Endothelial cell of umbilical vein (primary cell): ENCODE measurements at regions not wholly inside any gene's neighbourhood (a gene's known extent, or its start where the extent isn't known, plus 50 kb on each side); places are given as distances from the start of the nearest gene placed in this dataset.

ENCODE experiments used
- BruUV-seq: library from RNA; stranded (reverse); fragments of 400-500 nt; replicated peaks from 2 replicates; lab custom pipeline; 2021; lab: Mats Ljungman, UMichigan
- CTCF ChIA-PET: fragments of 300-600, 350-600 bp; sonication (Branson Sonifier 250); formaldehyde crosslinking; loops from one replicate; lab custom pipeline; 2021; ENCODE audit warnings: antibody characterized with exemption, inconsistent platforms; lab: Charles Lee
- POLR2A ChIA-PET: fragments of 300-600, 350-600 bp; sonication (Branson Sonifier 250); formaldehyde crosslinking; loops from one replicate; lab custom pipeline; 2021; ENCODE audit warnings: antibody characterized with exemption, inconsistent platforms; lab: Charles Lee
- DNase-seq: peaks from one replicate; pipeline ENCODE4 v3.0.0-alpha.2; 2011; ENCODE audit warnings: low read depth, low spot score
- FAIRE-seq: peaks from 2 replicates; lab custom pipeline; 2011; peaks lifted over from hg19 to GRCh38; lab: Jason Lieb, UNC
- H2AFZ ChIP-seq: 2 replicates; pipeline ENCODE4 v1.6.0; 2012; ENCODE audit warnings: low read depth, low read length, control low read depth, inconsistent platforms
- H3K27ac ChIP-seq: 2 replicates; pipeline ENCODE4 v1.5.1; 2011; ENCODE audit warnings: low read depth, mild to moderate bottlenecking, control low read depth, low read length, moderate library complexity; ENCODE audit not compliant: insufficient read depth
- H3K27me3 ChIP-seq, 2 experiments: 2 replicates each; pipeline versions ENCODE4 v1.6.0 to v1.6.1; 2011; ENCODE audit warnings: low read length in 2 of 2, mixed read lengths in 1 of 2; ENCODE audit not compliant: control insufficient read depth in 2 of 2, insufficient read depth in 2 of 2
- H3K36me3 ChIP-seq, 2 experiments: 2 replicates in 1 of 2; 3 replicates in 1 of 2; pipeline ENCODE4 v1.5.1; 2011; ENCODE audit warnings: low read length in 2 of 2, mild to moderate bottlenecking in 1 of 2, moderate library complexity in 1 of 2; ENCODE audit not compliant: control insufficient read depth in 2 of 2, insufficient read depth in 2 of 2; ENCODE audit errors: extremely low read depth in 1 of 2
- H3K4me1 ChIP-seq: 3 replicates; pipeline ENCODE4 v1.5.1; 2011; ENCODE audit warnings: mild to moderate bottlenecking, low read length; ENCODE audit not compliant: control insufficient read depth, insufficient read depth; ENCODE audit errors: extremely low read depth
- H3K4me2 ChIP-seq: 2 replicates; pipeline ENCODE4 v1.6.1; 2011; ENCODE audit warnings: low read length, control low read depth, mixed read lengths; ENCODE audit not compliant: insufficient read depth
- H3K4me3 ChIP-seq, 3 experiments: fragments of 200-600 bp in 1 of 3; sonication (generic), shearing (Covaris generic) in 1 of 3; replicated peaks in 1 of 3; 2 replicates each; pipeline ENCODE4 v1.5.1; 2011 to 2016; ENCODE audit warnings: control low read depth in 3 of 3, low read length in 3 of 3, mild to moderate bottlenecking in 2 of 3, inconsistent platforms in 1 of 3, low read depth in 1 of 3, moderate library complexity in 1 of 3; ENCODE audit not compliant: insufficient read depth in 1 of 3
- H3K79me2 ChIP-seq: 2 replicates; pipeline ENCODE4 v1.6.0; 2012; ENCODE audit warnings: low read length, inconsistent platforms; ENCODE audit not compliant: control insufficient read depth, insufficient read depth
- H3K9ac ChIP-seq: replicated peaks from 2 replicates; pipeline ENCODE3; 2011; ENCODE audit warnings: low read length, control low read depth; ENCODE audit not compliant: insufficient read depth; ENCODE audit errors: extremely low read depth
- H3K9me1 ChIP-seq: replicated peaks from 3 replicates; pipeline ENCODE4 v1.6.0; 2011; ENCODE audit warnings: mild to moderate bottlenecking, low read length; ENCODE audit not compliant: control insufficient read depth, insufficient read depth; ENCODE audit errors: extremely low read depth
- H3K9me3 ChIP-seq: replicated peaks from 2 replicates; pipeline ENCODE4 v1.5.1; 2012; ENCODE audit warnings: low read length, inconsistent platforms; ENCODE audit not compliant: control insufficient read depth, insufficient read depth
- H4K20me1 ChIP-seq: replicated peaks from 2 replicates; pipeline ENCODE3; 2011; ENCODE audit warnings: mild to moderate bottlenecking, low read length; ENCODE audit not compliant: control insufficient read depth, insufficient read depth; ENCODE audit errors: extremely low read depth
- CTCF ChIP-seq, 2 donors: IDR thresholded peaks; 1 replicate in 1 of 2; 2 replicates in 1 of 2; pipeline ENCODE4 v1.5.1; 2011; ENCODE audit warnings: low read length in 2 of 2, mild to moderate bottlenecking in 2 of 2, moderate library complexity in 2 of 2, control low read depth in 1 of 2, inconsistent platforms in 1 of 2, low read depth in 1 of 2; ENCODE audit not compliant: insufficient read depth in 1 of 2; ENCODE audit errors: extremely low read depth in 1 of 2
- EZH2 ChIP-seq: IDR thresholded peaks from 2 replicates; pipeline ENCODE4 v1.6.1; 2012; ENCODE audit warnings: borderline replicate concordance, low read depth, mild to moderate bottlenecking, moderate library complexity, low read length, inconsistent platforms; ENCODE audit not compliant: severe bottlenecking
- FOS ChIP-seq: IDR thresholded peaks from 2 replicates; pipeline ENCODE4 v1.6.1; 2011; ENCODE audit warnings: mild to moderate bottlenecking, low read length, moderate library complexity, borderline replicate concordance; ENCODE audit not compliant: insufficient read depth
- GATA2 ChIP-seq: IDR thresholded peaks from 2 replicates; pipeline ENCODE4 v1.7.0; 2011; ENCODE audit warnings: low read depth, mild to moderate bottlenecking, moderate library complexity, mixed read lengths, low read length; ENCODE audit not compliant: insufficient read length, insufficient read depth
- JUN ChIP-seq: IDR thresholded peaks from 2 replicates; pipeline ENCODE4 v1.6.1; 2011; ENCODE audit warnings: borderline replicate concordance, low read depth; ENCODE audit not compliant: insufficient read length, insufficient read depth
- MYC ChIP-seq: IDR thresholded peaks from one replicate; pipeline ENCODE4 v1.6.1; 2011; ENCODE audit warnings: mild to moderate bottlenecking, low read depth, low read length
- POLR2A ChIP-seq: IDR thresholded peaks from 2 replicates; pipeline ENCODE4 v1.6.1; 2012; ENCODE audit warnings: low read depth, mild to moderate bottlenecking, control low read depth, low read length
- POLR2AphosphoS5 ChIP-seq: IDR thresholded peaks from 2 replicates; pipeline ENCODE4 v1.6.1; 2012; ENCODE audit warnings: low read depth, mild to moderate bottlenecking, control low read depth, low read length, moderate library complexity; ENCODE audit not compliant: insufficient read depth
- dilution Hi-C: fragments of 300-500 bp; cut with MboI; formaldehyde crosslinking; loops from one replicate; pipeline ENCODE4 v1.15.0; 2019; ENCODE audit warnings: low sequenced_read_pairs; ENCODE audit not compliant: extremely low pct_ligation_motif_present
- intact Hi-C: fragments of 100-400 bp; cut with micrococcal nuclease; formaldehyde crosslinking; loops from one replicate; pipeline ENCODE4 v1.10.0; 2022
- TF ChIP-seq, protein P1 (sequence below): IDR thresholded peaks from 2 replicates; pipeline ENCODE4 v1.6.1; 2011; ENCODE audit not compliant: insufficient read depth, insufficient read length

GRCh38 chr5:17794201-17794600 is 159.9 kb downstream of the TAF11L14 start:
- Histone ChIP-seq H2AFZ (no peak overlapping the region), H4K20me1 (no peaks in the 10 kb centered on the region), H3K4me1 (peaks cover 3% of the 10 kb centered on the region), H3K4me3 (no peak overlapping the region), H3K79me2 (no peaks in the 10 kb centered on the region), H3K9me3 (no peaks in the 10 kb centered on the region), H3K36me3 (no peaks in the 10 kb centered on the region), H3K27me3 (no peaks in the 10 kb centered on the region), H3K4me2 (no peak overlapping the region), H3K27ac (no peak overlapping the region), H3K9me1 (no peaks in the 10 kb centered on the region), H3K9ac (no peak overlapping the region)
- POLR2A ChIA-PET: no interaction called here
- dilution Hi-C loops: no loop called here
- CTCF ChIA-PET: no interaction called here
- no peak for DNase-seq
- TF ChIP-seq, protein P1, sequence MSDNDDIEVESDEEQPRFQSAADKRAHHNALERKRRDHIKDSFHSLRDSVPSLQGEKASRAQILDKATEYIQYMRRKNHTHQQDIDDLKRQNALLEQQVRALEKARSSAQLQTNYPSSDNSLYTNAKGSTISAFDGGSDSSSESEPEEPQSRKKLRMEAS: no peak
- TF ChIP-seq MYC (no peak), POLR2A (no peak), FOS (no peak), EZH2 (no peak), CTCF (IDR thresholded peaks at IDR 0.05; ENCODE audit: extremely low read depth in 1 of 2, insufficient read depth in 1 of 2, low read depth in 1 of 2, low read length in 2 of 2) (no peak), JUN (no peak), GATA2 (no peak), POLR2AphosphoS5 (no peak)
- no peak for FAIRE-seq
- intact Hi-C loops: no loop called here
- BruUV-seq: no TSS peak
